ENCODE measurements at regions not wholly inside any gene's neighbourhood (a gene's known extent, or its start where the extent isn't known, plus 50 kb on each side); places are given as distances from the start of the nearest gene placed in this dataset.
"Not testable (repeated sequence)": the region's sequence is repeated elsewhere in the genome, so short reads cannot be mapped to it uniquely, and the experiment has no call there.

DNA sequence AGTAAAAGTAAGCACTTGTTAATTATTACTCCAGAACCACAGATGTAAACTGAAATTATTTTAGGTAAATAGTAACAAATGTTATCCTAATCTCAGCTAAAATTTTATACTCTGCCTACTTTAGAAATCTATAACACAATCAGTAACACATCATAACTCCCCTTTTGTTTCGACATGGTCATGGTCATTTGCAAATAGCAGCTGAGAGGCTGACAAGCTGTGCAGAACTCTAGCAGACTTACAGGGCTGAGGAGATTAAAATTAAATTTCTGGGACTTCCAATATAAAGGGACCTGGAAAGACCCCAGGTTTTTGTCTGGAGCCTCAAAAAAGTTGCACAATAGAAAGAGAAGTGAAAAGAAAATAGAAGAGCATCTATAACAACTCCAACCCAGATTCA lies 88.8 kb downstream of the PRL start:
- TF ChIP-seq, protein P1, sequence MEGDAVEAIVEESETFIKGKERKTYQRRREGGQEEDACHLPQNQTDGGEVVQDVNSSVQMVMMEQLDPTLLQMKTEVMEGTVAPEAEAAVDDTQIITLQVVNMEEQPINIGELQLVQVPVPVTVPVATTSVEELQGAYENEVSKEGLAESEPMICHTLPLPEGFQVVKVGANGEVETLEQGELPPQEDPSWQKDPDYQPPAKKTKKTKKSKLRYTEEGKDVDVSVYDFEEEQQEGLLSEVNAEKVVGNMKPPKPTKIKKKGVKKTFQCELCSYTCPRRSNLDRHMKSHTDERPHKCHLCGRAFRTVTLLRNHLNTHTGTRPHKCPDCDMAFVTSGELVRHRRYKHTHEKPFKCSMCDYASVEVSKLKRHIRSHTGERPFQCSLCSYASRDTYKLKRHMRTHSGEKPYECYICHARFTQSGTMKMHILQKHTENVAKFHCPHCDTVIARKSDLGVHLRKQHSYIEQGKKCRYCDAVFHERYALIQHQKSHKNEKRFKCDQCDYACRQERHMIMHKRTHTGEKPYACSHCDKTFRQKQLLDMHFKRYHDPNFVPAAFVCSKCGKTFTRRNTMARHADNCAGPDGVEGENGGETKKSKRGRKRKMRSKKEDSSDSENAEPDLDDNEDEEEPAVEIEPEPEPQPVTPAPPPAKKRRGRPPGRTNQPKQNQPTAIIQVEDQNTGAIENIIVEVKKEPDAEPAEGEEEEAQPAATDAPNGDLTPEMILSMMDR (IDR thresholded peaks at IDR 0.05; ENCODE audit: low read depth, low read length, missing control alignments), result no peak
- H3K27ac ChIP-seq, result no peak overlapping the region
- H3K4me3 ChIP-seq (ENCODE audit: low read depth, low read length), result no peak overlapping the region
- H3K27me3 ChIP-seq (replicated peaks), result no peaks in the 10 kb centered on the region
- in situ Hi-C loops (cut with HindIII; ENCODE audit: low pct_ligation_motif_present, low sequenced_read_pairs), result no loop called here
- no peaks in the 10 kb centered on the region for H3K36me3 ChIP-seq (replicated peaks)
- no peak for DNase-seq

DNA sequence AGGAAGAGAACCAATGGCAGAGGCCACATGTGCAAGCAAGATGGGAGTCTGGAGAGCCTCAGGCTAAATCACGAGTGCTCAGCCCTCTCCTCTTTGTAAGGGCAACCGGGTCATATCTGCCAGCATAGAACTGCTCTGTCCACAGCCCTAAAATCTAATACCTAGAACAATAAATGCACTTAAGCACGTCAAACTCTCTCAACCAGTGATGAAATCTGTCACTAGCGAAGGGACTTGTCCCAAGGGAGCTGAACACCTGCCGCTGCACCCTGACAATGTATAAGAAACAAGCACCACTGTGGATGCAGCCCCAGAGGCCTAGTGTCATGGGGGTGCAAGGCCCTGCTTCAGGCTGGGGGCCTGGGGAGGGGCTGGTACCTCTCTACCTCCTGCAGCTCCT lies 82.5 kb downstream of the PRL start:
- in situ Hi-C loops (cut with HindIII; ENCODE audit: low pct_ligation_motif_present, low sequenced_read_pairs), result no loop called here
- Histone ChIP-seq H3K27ac (no peak overlapping the region), H3K36me3 (replicated peaks) (no peaks in the 10 kb centered on the region), H3K27me3 (replicated peaks) (no peaks in the 10 kb centered on the region), H3K4me3 (ENCODE audit: low read depth, low read length) (no peak overlapping the region)
- TF ChIP-seq, protein P1 (IDR thresholded peaks at IDR 0.05; ENCODE audit: low read depth, low read length, missing control alignments), result no peak
- no peak for DNase-seq

DNA sequence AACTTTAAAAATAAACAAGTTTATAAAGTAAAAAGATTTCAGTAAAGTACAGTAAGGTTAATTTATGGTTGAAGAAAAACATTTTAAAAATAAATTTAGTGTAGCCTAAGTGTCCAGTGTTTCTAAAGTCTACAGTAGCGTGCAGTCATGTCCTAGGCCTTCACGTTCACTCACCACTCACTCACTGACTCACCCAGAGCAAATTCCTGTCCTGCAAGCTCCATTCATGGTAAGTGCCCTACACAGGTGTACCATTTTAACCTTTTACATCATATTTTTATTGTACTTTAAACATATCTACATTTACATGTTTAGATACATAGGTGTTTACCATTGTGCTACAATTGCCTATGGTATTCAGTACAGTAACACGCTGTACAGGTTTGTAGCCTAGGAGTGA lies 81.4 kb downstream of the PRL start:
- H3K4me3 ChIP-seq (ENCODE audit: low read depth, low read length); DNase-seq; H3K36me3 ChIP-seq (replicated peaks); in situ Hi-C loops (cut with HindIII; ENCODE audit: low pct_ligation_motif_present, low sequenced_read_pairs); H3K27ac ChIP-seq; H3K27me3 ChIP-seq (replicated peaks): not testable (repeated sequence)

DNA sequence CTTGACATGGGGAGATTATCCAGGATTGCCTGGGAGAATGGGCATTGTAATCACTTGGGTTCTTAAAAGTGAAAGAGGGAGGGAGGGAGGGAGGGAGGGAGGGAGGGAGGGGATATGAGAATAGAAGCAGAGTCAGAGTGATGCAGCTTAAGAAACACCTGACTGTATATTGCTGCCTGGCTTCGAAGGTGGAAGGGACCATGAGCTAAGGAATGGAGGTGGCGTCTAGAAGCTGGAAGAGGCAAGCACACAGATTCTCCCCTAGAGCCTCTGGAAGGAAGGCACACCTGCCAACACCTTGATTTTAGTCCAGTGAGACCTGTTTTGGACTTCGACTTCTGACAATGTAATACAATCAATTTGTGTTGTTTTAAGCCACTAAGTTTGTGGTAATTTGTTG lies 78.4 kb downstream of the PRL start:
- Histone ChIP-seq H3K27ac (no peak overlapping the region), H3K36me3 (replicated peaks) (no peaks in the 10 kb centered on the region), H3K4me3 (ENCODE audit: low read depth, low read length) (no peak overlapping the region), H3K27me3 (replicated peaks) (no peaks in the 10 kb centered on the region)
- TF ChIP-seq, protein P1 (IDR thresholded peaks at IDR 0.05; ENCODE audit: low read depth, low read length, missing control alignments), result no peak
- no peak for DNase-seq
- in situ Hi-C loops (cut with HindIII; ENCODE audit: low pct_ligation_motif_present, low sequenced_read_pairs), result no loop called here

DNA sequence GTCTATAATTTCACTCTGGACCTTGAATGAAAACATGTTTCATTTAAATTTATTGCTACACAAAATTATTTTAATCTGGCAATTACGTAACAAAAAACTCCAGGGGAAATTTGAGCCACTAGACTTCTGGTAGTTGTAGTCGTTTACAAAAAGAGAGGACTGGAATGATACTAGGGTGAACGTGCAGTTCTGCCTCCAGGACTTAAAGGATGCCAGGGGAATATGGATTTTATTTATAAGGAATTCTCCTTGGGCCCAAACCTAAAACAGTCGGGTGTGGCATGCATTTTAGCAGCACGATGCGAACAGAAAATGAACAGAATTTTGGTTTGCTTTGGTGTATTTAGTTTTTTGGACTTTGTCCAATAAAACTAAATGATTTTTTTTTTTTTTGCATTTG lies 76.9 kb downstream of the PRL start:
- in situ Hi-C loops (cut with HindIII; ENCODE audit: low pct_ligation_motif_present, low sequenced_read_pairs), result no loop called here
- TF ChIP-seq, protein P1 (IDR thresholded peaks at IDR 0.05; ENCODE audit: low read depth, low read length, missing control alignments), result no peak
- Histone ChIP-seq H3K27me3 (replicated peaks) (no peaks in the 10 kb centered on the region), H3K27ac (no peak overlapping the region), H3K36me3 (replicated peaks) (no peaks in the 10 kb centered on the region), H3K4me3 (ENCODE audit: low read depth, low read length) (no peak overlapping the region)
- no peak for DNase-seq

DNA sequence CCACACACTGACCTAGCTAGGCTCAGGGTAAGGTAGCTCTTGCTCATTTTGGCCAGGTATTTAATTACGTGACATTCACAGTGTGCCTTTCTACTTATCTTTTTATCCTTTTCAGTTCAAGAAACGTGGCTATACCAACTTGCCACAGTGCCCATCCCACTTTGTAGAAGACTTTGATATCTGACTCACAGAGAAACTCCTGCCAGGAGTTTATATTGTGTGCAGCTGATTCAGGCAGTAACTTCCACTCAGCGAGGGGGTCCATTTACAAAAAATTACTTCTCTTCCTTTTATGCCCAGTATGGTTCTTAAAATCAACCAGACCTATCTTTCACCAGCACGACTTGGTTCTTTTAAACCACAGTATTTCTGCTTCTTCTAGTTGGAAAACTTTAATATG lies 75.6 kb downstream of the PRL start:
- no peak for DNase-seq
- Histone ChIP-seq H3K27me3 (replicated peaks) (no peaks in the 10 kb centered on the region), H3K4me3 (ENCODE audit: low read depth, low read length) (no peak overlapping the region), H3K36me3 (replicated peaks) (no peaks in the 10 kb centered on the region), H3K27ac (no peak overlapping the region)
- TF ChIP-seq, protein P1 (IDR thresholded peaks at IDR 0.05; ENCODE audit: low read depth, low read length, missing control alignments), result no peak
- in situ Hi-C loops (cut with HindIII; ENCODE audit: low pct_ligation_motif_present, low sequenced_read_pairs), result no loop called here

Measured in brain microvascular endothelial cell (primary cell).